Retinal pigment epithelial cell (primary cell): ENCODE measurements at regions not wholly inside any gene's neighbourhood (a gene's known extent, or its start where the extent isn't known, plus 50 kb on each side); places are given as distances from the start of the nearest gene placed in this dataset.
A peak's percentile ranks its signal among the peaks of the same experiment; 100 is the strongest.

ENCODE experiments used
- DNase-seq: peaks from one replicate; pipeline ENCODE4 v3.0.0-alpha.2; 2010; ENCODE audit warnings: low read depth
- H3K4me3 ChIP-seq: 2 replicates; pipeline ENCODE4 v1.5.1; 2011; ENCODE audit warnings: mild to moderate bottlenecking, low read length, control low read depth, moderate library complexity
- TF ChIP-seq, protein P1 (sequence below): conservative IDR thresholded peaks from 2 replicates; pipeline ENCODE4 v1.5.1; 2011; ENCODE audit warnings: low read depth, low read length, control low read depth, inconsistent platforms

DNA sequence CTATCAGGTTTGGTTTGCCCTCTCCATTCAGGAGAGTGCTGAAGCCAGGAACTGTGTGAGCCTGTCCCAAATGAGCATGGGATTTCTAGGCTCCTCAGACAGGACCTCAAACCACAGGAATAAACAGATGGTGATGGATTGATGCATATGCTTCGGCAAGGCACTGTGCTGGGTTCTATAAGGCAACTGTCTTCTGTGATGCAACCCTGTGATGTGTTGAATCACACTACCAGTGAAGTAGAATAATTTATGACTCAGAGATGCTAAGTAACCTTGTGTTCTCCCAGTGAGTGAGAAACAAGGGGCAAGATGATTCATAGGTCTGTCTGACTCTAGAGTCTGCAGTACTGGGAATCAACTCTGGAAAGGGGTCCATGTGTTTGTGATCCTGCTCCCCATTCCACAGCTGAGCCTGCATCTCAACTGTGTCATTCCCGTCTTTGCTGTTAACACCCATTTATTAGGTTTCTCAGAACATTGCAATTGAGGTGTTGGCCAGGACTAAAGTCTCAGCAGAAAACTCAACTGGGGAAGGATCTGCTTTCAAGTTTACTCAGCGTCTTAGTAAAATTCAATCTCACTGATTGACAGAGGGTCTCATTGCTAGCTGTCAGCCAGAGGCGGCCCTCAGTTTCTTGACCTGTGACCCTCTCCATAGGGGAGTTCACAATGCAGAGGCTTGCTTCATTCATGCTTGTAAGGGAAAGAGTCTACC lies 510.1 kb upstream of the CFAP20DC start:
- peak; percentile 96 for DNase-seq
- no peak overlapping the region for H3K4me3 ChIP-seq
- TF ChIP-seq, protein P1, sequence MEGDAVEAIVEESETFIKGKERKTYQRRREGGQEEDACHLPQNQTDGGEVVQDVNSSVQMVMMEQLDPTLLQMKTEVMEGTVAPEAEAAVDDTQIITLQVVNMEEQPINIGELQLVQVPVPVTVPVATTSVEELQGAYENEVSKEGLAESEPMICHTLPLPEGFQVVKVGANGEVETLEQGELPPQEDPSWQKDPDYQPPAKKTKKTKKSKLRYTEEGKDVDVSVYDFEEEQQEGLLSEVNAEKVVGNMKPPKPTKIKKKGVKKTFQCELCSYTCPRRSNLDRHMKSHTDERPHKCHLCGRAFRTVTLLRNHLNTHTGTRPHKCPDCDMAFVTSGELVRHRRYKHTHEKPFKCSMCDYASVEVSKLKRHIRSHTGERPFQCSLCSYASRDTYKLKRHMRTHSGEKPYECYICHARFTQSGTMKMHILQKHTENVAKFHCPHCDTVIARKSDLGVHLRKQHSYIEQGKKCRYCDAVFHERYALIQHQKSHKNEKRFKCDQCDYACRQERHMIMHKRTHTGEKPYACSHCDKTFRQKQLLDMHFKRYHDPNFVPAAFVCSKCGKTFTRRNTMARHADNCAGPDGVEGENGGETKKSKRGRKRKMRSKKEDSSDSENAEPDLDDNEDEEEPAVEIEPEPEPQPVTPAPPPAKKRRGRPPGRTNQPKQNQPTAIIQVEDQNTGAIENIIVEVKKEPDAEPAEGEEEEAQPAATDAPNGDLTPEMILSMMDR: no peak

DNA sequence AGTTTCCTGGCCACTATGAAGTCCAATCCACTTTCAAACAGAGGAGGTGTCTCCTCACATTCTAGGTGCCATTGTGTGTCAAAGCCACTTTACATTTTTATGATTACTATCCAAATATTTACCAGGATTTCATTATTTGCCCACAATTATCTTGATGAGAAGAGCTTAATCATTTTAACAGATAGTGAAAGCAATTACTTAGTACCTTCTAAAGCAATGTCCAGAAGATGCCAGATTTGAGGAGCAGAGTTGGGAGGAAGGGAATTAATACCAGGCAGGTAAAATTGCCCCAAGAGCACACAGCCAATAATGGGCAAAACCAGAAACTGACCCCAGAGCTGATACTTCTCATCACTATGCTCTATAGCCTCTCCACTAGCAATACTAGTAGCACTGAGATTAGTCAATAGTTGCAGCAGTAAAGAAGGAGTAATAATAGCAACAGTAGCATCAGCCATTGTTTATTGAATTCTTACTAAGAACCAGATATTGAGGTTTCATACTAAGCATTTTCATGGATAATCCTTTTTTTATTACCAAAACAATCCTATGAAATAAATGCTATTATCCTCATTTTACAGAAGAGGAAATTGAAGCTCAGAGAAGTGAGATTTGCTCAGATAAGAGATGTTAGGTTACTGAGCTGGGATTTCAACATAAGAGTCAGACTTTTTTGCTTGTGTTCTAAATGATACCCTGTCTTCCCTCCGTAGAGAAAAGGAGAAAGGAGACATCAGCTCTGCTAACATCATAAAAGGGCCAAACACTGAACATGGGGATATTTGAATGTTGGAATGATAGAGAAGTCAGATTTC lies 509.3 kb upstream of the CFAP20DC start:
- H3K4me3 ChIP-seq: no peak overlapping the region
- no peak for DNase-seq
- TF ChIP-seq, protein P1: no peak

DNA sequence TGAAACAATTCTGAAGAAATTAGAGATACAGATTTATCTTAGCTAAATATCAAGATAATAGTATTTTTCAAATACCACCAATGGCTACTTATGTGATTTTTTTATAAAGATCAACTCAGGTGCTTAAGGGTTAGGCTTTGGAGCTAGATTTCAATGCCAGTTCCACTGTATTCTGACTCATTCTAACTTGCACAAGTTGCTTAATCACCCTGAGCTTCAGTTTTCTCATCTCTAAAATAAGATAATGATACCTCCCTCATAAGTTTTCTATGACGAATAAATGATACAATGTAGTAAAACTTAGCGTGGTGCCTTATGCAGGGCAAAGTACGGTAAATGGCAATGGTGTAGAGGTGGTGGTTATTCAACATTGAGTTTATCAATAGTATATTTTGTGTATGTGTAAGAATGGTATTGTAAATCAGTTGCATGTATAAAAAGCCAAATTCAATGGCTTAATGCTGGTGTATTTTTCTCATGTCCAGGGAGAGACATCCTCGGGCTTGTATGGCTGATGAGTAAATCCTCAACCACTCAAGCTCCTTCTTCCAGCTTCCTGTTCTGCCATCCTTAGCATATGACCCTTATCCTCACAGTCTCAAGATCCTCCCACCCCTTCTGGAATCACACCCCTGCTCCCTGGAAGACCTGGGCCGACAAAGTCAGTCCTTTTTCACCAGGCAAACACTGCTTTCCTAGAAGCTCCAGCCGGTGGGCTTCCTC lies 505.9 kb upstream of the CFAP20DC start:
- DNase-seq: no peak
- H3K4me3 ChIP-seq: no peak overlapping the region
- TF ChIP-seq, protein P1: no peak

DNA sequence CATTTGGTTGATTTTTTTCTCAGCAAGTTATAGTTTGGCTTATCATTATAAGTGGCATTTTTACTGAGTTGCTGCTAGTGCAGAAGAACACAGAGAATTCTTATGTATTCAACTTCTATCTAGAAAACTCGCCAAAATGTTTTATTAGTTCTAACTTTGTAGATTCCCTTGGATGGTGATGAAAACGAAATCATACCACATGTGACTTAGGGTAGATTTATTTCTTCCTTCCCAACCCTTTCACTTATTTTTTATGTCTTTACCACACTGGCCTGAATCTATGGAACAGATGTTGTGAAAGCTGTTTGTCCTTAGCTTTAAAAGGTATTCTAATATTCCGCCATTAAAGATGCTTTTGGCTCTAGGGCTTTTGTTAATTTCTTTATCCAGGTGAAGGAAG lies 503.3 kb upstream of the CFAP20DC start:
- H3K4me3 ChIP-seq: no peak overlapping the region
- DNase-seq: no peak
- TF ChIP-seq, protein P1: no peak

DNA sequence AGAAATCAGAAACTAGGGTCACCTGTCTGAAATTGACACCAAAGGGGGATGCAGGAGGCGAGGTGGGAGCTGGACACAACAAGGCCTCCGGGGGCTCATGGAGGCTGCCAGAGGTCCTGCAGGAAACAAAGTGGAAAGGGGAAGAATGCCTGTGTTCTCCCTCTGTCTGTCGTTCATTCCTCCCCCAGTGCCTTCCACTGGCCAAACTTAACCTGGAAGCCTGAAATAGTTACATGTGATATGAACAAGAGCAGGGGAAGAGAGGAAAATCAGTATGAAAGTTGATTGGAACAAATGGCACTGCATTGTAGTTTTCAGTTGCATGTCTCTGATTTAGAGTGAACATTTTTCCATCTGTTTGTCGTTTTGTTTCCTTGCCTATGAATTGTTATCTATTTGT lies 502.0 kb upstream of the CFAP20DC start:
- no peak overlapping the region for H3K4me3 ChIP-seq
- TF ChIP-seq, protein P1: no peak
- DNase-seq: no peak

DNA sequence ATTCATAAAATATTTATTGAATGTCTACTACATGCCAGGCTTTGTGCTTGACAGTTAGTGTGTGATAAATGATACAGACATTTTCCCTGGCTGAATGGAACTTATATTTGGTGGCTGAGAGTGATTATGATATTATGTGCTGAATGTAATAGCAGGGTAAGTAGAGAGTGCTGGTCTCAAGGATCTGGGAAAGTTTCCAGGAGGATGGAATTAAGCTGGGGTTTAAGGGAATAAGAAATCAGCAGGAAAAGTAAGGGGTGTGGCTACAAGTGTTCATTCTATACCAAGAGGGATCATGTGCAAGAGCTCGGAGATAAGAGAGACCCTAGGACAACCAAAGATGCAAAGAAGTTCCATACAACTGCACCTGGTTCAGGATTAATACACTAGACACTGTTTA lies 500.1 kb upstream of the CFAP20DC start:
- peak; percentile 86 for DNase-seq
- H3K4me3 ChIP-seq: no peak overlapping the region
- TF ChIP-seq, protein P1: no peak
